Mucosa of descending colon (tissue), 3 donors: ENCODE measurements at regions not wholly inside any gene's neighbourhood (a gene's known extent, or its start where the extent isn't known, plus 50 kb on each side); places are given as distances from the start of the nearest gene placed in this dataset.

Source experiments
- ATAC-seq: fragments of 200-7000 bp; cut with Tn5 transposase; one replicate; pipeline ENCODE4 v1.9.1; 2020; ENCODE audit warnings: mild to moderate bottlenecking, moderate library complexity
- DNase-seq, 3 donors: peaks; one replicate each; pipeline ENCODE4 v3.0.0-alpha.2; 2020
- H3K36me3 ChIP-seq: fragments of 200-600 bp; one replicate; pipeline ENCODE4 v1.8.0; 2021; ENCODE audit warnings: low read depth, mild to moderate bottlenecking
- H3K4me1 ChIP-seq: fragments of 200-600 bp; one replicate; pipeline ENCODE4 v1.8.0; 2021; ENCODE audit warnings: low read depth, mild to moderate bottlenecking
- H3K4me3 ChIP-seq: fragments of 200-600 bp; one replicate; pipeline ENCODE4 v1.8.0; 2021; ENCODE audit warnings: mild to moderate bottlenecking
- H3K9me3 ChIP-seq: fragments of 200-600 bp; one replicate; pipeline ENCODE4 v1.8.0; 2021; ENCODE audit warnings: mild to moderate bottlenecking
- intact Hi-C, 2 donors: fragments of 100-400 bp; cut with DNase I in 1 of 2; cut with micrococcal nuclease in 1 of 2; formaldehyde crosslinking; loops; one replicate each; pipeline versions ENCODE4 v1.11.0 to v1.11.1; 2022; cut with DNase I, micrococcal nuclease
- TF ChIP-seq, protein P1 (sequence below): fragments of 200-600 bp; IDR thresholded peaks from one replicate; pipeline ENCODE4 v1.8.0; 2022; ENCODE audit warnings: antibody characterized with exemption, mild to moderate bottlenecking
- donor health status: DM: no; HTN: no; CAD: no; lungs with moderate emphysema.
- donor health status: DM: no; HTN: no; CAD: no.
- donor health status: DM: no; HTN: yes; CAD: no.

DNA sequence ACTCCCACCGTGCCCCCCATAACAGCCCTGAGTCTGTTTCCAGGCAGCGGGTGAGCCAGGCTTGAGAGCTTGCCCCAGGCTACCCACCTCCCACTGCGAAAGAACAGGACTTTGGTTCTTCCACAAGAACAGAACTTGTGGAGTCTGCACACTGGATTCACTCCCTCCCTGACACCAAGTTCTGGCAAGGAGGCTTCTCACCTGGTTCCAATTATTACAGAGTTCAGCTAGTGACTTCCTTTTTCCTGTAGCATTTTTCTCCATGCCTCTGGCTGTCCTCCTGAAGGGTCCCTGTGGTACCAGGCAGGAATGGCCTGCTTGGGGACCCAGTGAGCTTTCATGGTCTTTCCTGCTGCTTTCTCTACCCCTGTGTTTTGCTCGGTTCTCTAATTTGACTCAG, 208.6 kb upstream of the SFRP2 start:
- ATAC-seq (no peak), DNase-seq (no peak)
- intact Hi-C loops = no loop called here
- H3K36me3 ChIP-seq = no peaks in the 10 kb centered on the region
- no peak overlapping the region for H3K4me3 ChIP-seq
- no peaks in the 10 kb centered on the region for H3K4me1 ChIP-seq
- TF ChIP-seq, protein P1, sequence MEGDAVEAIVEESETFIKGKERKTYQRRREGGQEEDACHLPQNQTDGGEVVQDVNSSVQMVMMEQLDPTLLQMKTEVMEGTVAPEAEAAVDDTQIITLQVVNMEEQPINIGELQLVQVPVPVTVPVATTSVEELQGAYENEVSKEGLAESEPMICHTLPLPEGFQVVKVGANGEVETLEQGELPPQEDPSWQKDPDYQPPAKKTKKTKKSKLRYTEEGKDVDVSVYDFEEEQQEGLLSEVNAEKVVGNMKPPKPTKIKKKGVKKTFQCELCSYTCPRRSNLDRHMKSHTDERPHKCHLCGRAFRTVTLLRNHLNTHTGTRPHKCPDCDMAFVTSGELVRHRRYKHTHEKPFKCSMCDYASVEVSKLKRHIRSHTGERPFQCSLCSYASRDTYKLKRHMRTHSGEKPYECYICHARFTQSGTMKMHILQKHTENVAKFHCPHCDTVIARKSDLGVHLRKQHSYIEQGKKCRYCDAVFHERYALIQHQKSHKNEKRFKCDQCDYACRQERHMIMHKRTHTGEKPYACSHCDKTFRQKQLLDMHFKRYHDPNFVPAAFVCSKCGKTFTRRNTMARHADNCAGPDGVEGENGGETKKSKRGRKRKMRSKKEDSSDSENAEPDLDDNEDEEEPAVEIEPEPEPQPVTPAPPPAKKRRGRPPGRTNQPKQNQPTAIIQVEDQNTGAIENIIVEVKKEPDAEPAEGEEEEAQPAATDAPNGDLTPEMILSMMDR = no peak
- H3K9me3 ChIP-seq = no peaks in the 10 kb centered on the region

DNA sequence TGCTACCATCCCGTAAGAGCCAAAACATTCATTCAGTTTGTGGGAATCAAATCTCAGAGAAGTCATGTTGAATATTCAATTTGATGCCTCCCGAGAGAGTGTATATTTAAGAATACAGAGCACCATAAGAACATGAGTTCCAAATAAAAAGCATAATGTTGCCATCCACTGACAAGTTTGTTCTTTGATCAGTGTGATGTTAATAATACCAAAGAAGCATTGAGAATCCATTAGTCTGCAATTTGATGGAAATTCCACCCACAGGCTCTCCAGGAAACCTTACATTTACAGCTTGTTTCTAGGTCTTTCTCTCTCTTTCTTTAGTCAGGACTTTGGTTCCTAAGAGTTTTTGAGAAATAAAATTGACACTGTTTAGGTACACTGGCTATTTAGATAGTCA, 200.6 kb upstream of the SFRP2 start:
- no peak for ATAC-seq
- Histone ChIP-seq H3K4me1 (no peaks in the 10 kb centered on the region), H3K9me3 (no peaks in the 10 kb centered on the region), H3K36me3 (no peaks in the 10 kb centered on the region), H3K4me3 (no peak overlapping the region)
- DNase-seq = no peak
- TF ChIP-seq, protein P1 = no peak
- intact Hi-C loops = no loop called here

DNA sequence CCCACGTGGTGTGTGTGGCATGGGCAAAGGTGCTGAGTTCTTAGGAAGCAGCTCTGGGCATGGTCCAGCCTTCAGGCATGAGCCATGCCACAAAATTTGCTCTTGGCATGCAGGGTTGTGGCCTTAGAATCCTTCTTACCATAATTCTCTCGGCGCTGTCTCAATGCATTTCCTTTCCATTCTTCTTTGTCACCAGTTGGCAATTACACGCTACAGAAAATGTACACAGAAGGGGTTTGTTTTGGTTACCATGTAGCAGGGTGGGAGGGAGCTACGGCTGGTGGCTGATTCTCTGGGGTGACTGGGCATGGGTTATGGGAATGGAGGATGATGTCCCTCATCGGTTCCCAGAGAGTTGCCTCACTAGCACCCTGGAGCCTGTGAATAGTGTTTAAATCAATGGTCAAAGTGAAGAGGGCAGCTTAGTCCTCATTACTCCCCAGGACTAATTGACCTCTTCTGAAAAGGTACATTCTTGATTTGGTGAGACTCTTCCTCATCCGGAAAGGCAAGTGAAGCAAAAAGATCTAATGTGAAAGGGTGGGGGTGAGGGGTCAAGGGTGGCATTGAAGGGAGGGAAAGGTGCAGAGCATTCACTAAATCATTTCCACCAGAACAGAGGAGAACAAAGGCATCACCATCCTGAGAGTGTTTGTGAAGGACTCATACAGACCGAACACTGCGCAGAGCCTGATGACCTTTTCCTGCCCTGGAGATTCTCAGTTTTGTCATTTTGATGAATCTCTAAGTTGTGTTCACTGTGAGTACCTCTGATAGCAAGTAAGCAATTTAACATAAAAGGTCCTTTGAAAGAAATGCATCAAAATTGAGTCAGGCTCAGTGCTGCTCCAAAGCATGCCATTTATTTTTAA, 199.8 kb upstream of the SFRP2 start:
- no peak overlapping the region for H3K4me3 ChIP-seq
- no peaks in the 10 kb centered on the region for H3K36me3 ChIP-seq
- intact Hi-C loops = no loop called here
- no peak for ATAC-seq
- no peaks in the 10 kb centered on the region for H3K4me1 ChIP-seq
- TF ChIP-seq, protein P1 = no peak
- H3K9me3 ChIP-seq = no peaks in the 10 kb centered on the region
- DNase-seq = no peak

DNA sequence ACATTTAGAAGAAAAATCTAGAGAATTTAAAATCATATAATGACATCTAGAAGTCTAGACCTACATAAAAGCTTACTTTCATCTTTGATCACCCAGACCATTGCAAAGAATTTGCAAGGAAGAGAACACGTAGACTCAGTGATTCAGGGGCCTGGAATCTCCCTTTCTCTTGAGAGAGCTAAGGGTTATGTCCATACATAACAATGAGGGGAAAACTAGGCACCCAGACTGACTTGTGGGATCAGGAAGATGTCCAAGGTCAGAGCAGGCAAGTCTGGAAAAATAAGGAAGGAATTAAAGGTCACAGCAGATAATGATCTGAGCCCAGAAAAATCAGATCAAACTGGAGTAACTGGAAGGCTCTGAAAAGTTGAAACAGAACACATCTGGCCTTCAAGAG, 198.4 kb upstream of the SFRP2 start:
- DNase-seq (no peak), ATAC-seq (no peak)
- Histone ChIP-seq H3K36me3 (no peaks in the 10 kb centered on the region), H3K9me3 (no peaks in the 10 kb centered on the region), H3K4me1 (no peaks in the 10 kb centered on the region), H3K4me3 (no peak overlapping the region)
- intact Hi-C loops = no loop called here
- TF ChIP-seq, protein P1 = no peak

DNA sequence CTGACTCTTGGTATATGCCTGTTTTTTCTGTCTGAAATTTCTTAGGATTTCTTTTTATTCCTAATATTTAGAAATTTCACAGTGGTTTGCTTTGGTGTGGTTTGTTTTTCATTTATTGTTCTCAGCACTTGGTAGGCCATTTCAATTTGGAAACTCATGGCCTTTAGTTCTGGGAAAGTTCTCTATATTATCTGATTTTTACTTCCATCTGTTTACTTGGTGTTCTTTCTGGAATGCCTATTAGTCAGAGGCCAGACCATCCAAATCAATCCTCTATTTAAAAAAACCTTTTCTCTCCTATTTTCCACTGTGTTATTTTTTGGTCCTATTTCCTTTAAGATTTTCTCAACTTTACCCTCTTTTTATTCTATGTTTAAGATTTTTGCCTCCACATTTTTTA, 188.1 kb upstream of the SFRP2 start:
- H3K4me3 ChIP-seq = no peak overlapping the region
- ATAC-seq = no peak
- H3K4me1 ChIP-seq = no peaks in the 10 kb centered on the region
- DNase-seq = no peak
- peaks cover 6% of the 10 kb centered on the region for H3K9me3 ChIP-seq
- TF ChIP-seq, protein P1 = no peak
- H3K36me3 ChIP-seq = no peaks in the 10 kb centered on the region
- intact Hi-C loops = no loop called here

DNA sequence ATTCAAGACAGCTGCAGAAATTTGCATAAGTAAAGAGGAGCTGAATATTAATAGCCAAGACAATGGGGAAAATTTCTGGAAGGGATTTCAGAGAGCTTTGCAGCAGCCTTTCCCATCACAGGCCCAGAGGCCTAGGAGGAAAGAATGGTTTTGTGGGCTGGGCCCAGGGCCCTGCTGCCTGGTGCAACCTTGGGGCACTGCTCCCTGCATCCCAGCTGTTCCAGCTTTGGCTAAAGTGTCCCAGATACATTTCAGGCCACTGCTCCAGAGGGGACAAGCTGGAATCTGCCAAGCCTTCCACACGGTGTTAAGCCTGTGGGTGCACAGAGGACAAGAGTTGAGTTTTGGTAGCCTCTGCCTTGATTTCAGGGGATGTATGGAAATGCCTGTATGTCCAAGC, 185.6 kb upstream of the SFRP2 start:
- intact Hi-C loops = no loop called here
- DNase-seq = no peak
- TF ChIP-seq, protein P1 = no peak
- Histone ChIP-seq H3K4me3 (no peak overlapping the region), H3K36me3 (no peaks in the 10 kb centered on the region), H3K4me1 (no peaks in the 10 kb centered on the region), H3K9me3 (peaks cover 6% of the 10 kb centered on the region)
- ATAC-seq = no peak
